ENCODE measurements at regions not wholly inside any gene's neighbourhood (a gene's known extent, or its start where the extent isn't known, plus 50 kb on each side); places are given as distances from the start of the nearest gene placed in this dataset.

DNA sequence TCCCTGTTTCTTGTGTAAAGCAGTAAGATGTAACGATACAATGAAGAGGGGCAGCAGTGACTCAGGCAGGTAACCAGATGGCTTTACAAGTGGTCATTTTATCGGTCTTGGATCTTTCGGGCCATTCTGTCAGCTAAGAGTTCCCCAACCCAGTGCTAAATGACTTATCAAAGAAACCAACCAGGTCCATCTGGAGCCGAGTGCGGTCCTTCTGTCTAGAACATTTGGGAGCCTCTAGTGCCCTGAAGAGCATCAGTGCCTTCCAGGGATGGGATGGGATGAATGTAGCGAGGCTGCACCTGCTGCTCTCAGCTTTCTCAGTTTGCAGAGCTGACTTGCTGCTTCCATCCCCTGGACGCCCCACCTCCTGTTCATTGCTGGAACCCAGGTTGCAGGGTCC is 131.7 kb upstream of the AGBL1 start:
- Histone ChIP-seq H3K36me3 (ENCODE audit: control insufficient read depth, low read depth, low read length) (no peaks in the 10 kb centered on the region), H3K27me3 (ENCODE audit: control insufficient read depth, insufficient read depth, low read length) (no peaks in the 10 kb centered on the region), H3K27ac (ENCODE audit: low read length) (no peak overlapping the region), H3K4me3 (ENCODE audit: low read length) (no peak overlapping the region), H3K9me3 (ENCODE audit: control insufficient read depth, low read depth, low read length) (no peaks in the 10 kb centered on the region), H3K9ac (ENCODE audit: low read length) (no peak overlapping the region), H3K4me1 (ENCODE audit: control insufficient read depth, low read depth, low read length) (no peaks in the 10 kb centered on the region)

DNA sequence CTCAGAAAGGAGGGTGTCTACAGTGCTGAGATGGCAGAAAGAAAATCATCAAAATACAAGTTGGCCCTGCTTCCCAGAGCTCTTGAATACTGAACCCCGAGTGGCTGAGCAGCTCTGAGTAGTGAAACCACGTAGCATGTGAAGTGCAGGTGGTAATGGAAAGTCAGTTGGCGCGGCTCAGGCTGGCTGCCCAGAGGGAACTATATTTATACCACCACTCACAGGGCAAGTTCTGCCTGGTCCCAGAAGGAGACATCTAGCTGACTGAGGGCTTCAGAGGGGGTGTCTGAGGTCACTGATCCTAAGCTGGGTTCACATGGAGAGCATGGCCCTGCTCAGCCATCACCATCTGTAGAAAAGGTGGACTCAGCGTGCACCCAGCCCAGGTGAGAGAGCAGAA is 129.6 kb upstream of the AGBL1 start:
- H3K4me1 ChIP-seq (ENCODE audit: control insufficient read depth, low read depth, low read length): no peaks in the 10 kb centered on the region
- no peak overlapping the region for H3K27ac ChIP-seq (ENCODE audit: low read length)
- H3K9me3 ChIP-seq (ENCODE audit: control insufficient read depth, low read depth, low read length): no peaks in the 10 kb centered on the region
- no peaks in the 10 kb centered on the region for H3K36me3 ChIP-seq (ENCODE audit: control insufficient read depth, low read depth, low read length)
- H3K27me3 ChIP-seq (ENCODE audit: control insufficient read depth, insufficient read depth, low read length): no peaks in the 10 kb centered on the region
- H3K4me3 ChIP-seq (ENCODE audit: low read length): no peak overlapping the region
- no peak overlapping the region for H3K9ac ChIP-seq (ENCODE audit: low read length)

DNA sequence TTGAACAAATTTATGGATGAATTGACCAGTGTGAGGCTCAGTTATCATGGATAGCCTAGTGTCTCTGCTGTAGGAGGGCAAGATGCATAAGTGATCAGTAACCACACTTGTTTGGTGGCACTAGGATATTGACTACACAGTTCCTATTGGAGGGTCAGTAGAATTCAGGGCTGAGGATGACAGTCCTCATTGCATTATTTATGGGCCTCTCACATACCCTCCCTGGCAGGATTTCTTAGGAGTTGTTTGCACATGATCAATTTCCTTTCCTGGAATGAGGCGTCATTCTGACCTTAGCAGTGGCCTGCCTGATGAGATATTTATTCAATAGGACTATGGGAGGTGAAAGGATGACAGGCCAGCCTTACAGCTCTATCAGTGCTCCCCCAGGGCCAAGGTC is 125.1 kb upstream of the AGBL1 start:
- Histone ChIP-seq H3K36me3 (ENCODE audit: control insufficient read depth, low read depth, low read length) (no peaks in the 10 kb centered on the region), H3K4me3 (ENCODE audit: low read length) (no peak overlapping the region), H3K4me1 (ENCODE audit: control insufficient read depth, low read depth, low read length) (no peaks in the 10 kb centered on the region), H3K27ac (ENCODE audit: low read length) (no peak overlapping the region), H3K9me3 (ENCODE audit: control insufficient read depth, low read depth, low read length) (no peaks in the 10 kb centered on the region), H3K27me3 (ENCODE audit: control insufficient read depth, insufficient read depth, low read length) (no peaks in the 10 kb centered on the region), H3K9ac (ENCODE audit: low read length) (no peak overlapping the region)

DNA sequence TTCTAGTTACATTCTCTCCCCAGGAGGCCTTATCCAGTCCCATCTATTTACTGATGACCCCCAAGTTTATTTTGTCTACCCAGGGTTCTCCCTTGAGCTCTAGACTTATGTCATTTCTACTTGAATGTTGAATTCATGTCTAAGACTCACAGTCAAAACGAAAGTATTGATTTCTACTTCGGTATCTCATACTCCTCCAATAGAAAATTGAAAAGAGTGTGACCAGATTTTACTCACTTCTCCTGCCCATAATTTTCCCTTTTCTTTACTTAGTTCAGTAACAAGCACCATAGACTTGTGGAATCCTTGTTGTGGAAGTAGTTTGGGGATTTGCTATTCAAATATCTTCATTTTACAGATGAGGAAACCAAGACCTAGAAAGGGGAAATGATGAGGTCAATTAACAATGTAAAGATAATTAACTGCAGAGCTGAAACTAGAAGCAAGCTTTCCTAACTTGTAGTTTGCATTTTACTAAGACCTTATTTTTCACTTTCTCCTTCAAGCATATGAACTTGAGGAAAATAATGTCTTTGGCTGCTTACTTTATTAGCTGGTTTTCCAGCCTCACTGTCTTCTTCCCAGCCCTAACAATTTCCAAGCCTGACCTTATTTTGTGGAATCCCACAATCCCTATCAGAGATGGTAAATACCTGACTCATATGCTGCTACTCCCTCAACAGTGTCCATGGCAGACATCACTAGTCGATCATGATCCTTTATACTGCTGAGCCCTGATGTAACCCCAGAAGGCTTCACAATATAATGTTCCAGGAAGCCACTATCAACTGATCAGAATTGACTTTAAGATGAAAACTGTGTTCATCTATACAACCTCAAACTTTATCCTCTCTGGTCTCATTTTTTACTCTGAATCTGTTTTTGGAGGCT is 123.9 kb upstream of the AGBL1 start:
- Histone ChIP-seq H3K4me3 (ENCODE audit: low read length) (no peak overlapping the region), H3K9ac (ENCODE audit: low read length) (no peak overlapping the region), H3K27me3 (ENCODE audit: control insufficient read depth, insufficient read depth, low read length) (no peaks in the 10 kb centered on the region), H3K27ac (ENCODE audit: low read length) (no peak overlapping the region), H3K9me3 (ENCODE audit: control insufficient read depth, low read depth, low read length) (no peaks in the 10 kb centered on the region), H3K4me1 (ENCODE audit: control insufficient read depth, low read depth, low read length) (no peaks in the 10 kb centered on the region), H3K36me3 (ENCODE audit: control insufficient read depth, low read depth, low read length) (no peaks in the 10 kb centered on the region)

DNA sequence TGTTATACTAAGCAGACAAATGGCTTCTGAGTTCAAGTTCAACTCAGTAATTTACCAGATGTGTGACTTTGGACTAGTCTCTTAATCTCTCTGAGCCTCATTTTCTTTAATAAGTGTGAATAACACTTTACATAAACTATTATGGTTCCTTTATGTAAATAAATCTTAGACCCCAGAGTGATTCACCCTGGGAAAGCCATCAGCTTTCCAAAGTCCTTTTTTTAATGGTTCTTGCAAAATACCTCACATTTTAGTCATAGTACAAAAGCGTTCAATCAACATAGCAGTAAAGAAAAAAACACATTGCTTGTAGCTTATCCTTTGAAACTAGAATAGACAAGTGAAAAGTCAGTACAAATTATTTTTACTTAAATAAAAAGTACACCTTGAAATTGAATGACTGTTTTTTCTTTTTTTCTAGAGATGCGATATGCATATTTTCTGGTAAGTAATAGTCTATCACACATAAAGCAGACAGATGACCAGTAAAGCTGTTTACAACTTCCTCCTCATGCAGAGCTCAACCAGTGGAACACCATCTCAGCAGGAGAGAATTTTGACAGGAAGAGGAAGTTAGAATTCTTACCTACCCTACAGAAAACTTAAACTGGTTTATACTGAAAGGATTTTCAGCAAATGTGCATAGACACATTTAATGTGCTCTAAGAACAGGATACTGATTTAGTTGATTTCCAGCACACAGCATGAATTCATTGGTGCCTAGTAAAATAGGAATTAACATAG is 123.0 kb upstream of the AGBL1 start:
- H3K9me3 ChIP-seq (ENCODE audit: control insufficient read depth, low read depth, low read length): no peaks in the 10 kb centered on the region
- H3K4me3 ChIP-seq (ENCODE audit: low read length): no peak overlapping the region
- H3K4me1 ChIP-seq (ENCODE audit: control insufficient read depth, low read depth, low read length): no peaks in the 10 kb centered on the region
- H3K36me3 ChIP-seq (ENCODE audit: control insufficient read depth, low read depth, low read length): no peaks in the 10 kb centered on the region
- H3K27me3 ChIP-seq (ENCODE audit: control insufficient read depth, insufficient read depth, low read length): no peaks in the 10 kb centered on the region
- H3K27ac ChIP-seq (ENCODE audit: low read length): no peak overlapping the region
- no peak overlapping the region for H3K9ac ChIP-seq (ENCODE audit: low read length)

DNA sequence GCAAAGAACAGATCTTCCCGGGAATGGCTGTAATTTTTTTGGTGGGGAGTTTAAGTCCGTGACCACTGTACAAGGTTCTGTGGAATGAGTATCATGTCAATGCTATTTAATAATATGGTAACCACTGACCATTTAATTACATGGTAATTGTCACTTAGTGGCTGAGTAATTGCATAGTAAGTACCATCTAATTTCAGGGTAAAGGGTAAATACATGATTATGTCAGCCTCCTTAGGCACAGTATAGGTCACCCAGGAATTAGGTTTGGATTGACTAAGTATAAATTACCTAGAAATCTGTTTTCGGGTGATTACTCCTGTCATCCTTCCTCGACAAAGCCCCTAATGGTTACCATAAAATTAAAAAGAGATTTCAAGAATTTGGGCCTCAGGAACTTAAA is 120.1 kb upstream of the AGBL1 start:
- Histone ChIP-seq H3K4me1 (ENCODE audit: control insufficient read depth, low read depth, low read length) (no peaks in the 10 kb centered on the region), H3K27me3 (ENCODE audit: control insufficient read depth, insufficient read depth, low read length) (no peaks in the 10 kb centered on the region), H3K9me3 (ENCODE audit: control insufficient read depth, low read depth, low read length) (no peaks in the 10 kb centered on the region), H3K4me3 (ENCODE audit: low read length) (no peak overlapping the region), H3K36me3 (ENCODE audit: control insufficient read depth, low read depth, low read length) (no peaks in the 10 kb centered on the region), H3K9ac (ENCODE audit: low read length) (no peak overlapping the region), H3K27ac (ENCODE audit: low read length) (no peak overlapping the region)

DNA sequence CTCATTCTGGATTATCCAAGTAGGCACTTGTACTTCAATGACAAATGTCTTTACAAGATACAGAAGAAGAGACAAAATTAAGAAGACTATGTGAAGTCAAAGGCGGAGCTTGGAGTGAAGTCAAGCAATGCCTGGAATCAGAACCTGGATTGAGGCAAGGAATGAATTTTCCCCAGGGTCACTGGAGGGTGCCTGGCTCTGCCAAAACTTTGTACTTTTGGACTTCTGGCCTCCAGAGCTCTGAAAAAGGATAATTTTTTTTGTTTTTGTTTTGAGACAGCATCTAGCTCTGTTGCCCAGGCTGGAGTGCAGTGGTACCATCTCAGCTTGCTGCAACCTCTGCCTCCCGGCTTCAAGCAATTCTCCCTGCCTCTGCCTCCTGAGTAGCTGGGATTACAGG is 119.3 kb upstream of the AGBL1 start:
- no peaks in the 10 kb centered on the region for H3K9me3 ChIP-seq (ENCODE audit: control insufficient read depth, low read depth, low read length)
- H3K4me3 ChIP-seq (ENCODE audit: low read length): no peak overlapping the region
- H3K27ac ChIP-seq (ENCODE audit: low read length): no peak overlapping the region
- no peaks in the 10 kb centered on the region for H3K4me1 ChIP-seq (ENCODE audit: control insufficient read depth, low read depth, low read length)
- no peak overlapping the region for H3K9ac ChIP-seq (ENCODE audit: low read length)
- no peaks in the 10 kb centered on the region for H3K27me3 ChIP-seq (ENCODE audit: control insufficient read depth, insufficient read depth, low read length)
- H3K36me3 ChIP-seq (ENCODE audit: control insufficient read depth, low read depth, low read length): no peaks in the 10 kb centered on the region

DNA sequence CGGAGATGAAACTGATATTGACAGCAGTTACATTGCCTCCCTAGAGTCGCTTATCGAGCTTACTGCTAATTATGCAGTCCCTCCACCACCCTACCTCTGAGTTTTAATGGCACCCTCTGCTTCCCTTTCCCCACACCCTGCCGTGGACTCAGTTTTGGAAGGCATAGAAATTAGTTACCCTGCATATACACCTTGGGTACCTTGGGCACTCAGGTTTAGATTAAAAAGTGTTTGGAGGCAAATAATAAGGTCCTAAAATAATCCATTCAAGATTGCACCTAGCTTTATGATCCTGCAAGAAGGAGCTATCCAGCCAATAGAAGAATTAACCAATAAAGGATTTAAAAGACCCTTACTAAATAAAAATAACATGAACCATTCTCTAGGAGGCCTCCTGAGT is 117.8 kb upstream of the AGBL1 start:
- Histone ChIP-seq H3K9ac (ENCODE audit: low read length) (no peak overlapping the region), H3K27ac (ENCODE audit: low read length) (no peak overlapping the region), H3K36me3 (ENCODE audit: control insufficient read depth, low read depth, low read length) (no peaks in the 10 kb centered on the region), H3K4me1 (ENCODE audit: control insufficient read depth, low read depth, low read length) (no peaks in the 10 kb centered on the region), H3K4me3 (ENCODE audit: low read length) (no peak overlapping the region), H3K27me3 (ENCODE audit: control insufficient read depth, insufficient read depth, low read length) (no peaks in the 10 kb centered on the region), H3K9me3 (ENCODE audit: control insufficient read depth, low read depth, low read length) (no peaks in the 10 kb centered on the region)

DNA sequence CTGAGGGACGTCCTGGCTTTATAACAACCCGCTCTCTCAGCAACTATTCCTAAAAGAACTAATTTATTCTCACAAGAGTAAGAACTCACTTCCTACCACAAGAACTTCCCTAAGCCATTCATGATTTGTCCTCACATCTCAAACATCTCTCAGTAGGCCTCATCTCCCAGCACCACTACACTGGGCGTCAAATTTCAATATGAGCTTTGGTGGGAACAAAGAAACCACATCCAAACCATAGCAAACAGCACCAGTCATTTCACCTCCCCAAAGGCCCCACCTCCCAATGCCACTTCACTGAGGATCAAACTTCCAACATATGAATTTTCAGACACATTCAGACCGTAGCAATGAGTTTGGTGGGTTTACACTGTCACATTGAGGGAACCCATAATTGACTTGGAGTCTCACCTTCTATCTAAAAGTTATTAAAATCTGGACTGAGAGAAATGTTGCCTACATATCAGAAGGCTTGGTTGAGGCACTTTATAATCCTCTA is 116.4 kb upstream of the AGBL1 start:
- Histone ChIP-seq H3K9ac (ENCODE audit: low read length) (no peak overlapping the region), H3K9me3 (ENCODE audit: control insufficient read depth, low read depth, low read length) (no peaks in the 10 kb centered on the region), H3K27me3 (ENCODE audit: control insufficient read depth, insufficient read depth, low read length) (no peaks in the 10 kb centered on the region), H3K27ac (ENCODE audit: low read length) (no peak overlapping the region), H3K4me3 (ENCODE audit: low read length) (no peak overlapping the region), H3K36me3 (ENCODE audit: control insufficient read depth, low read depth, low read length) (no peaks in the 10 kb centered on the region), H3K4me1 (ENCODE audit: control insufficient read depth, low read depth, low read length) (no peaks in the 10 kb centered on the region)

DNA sequence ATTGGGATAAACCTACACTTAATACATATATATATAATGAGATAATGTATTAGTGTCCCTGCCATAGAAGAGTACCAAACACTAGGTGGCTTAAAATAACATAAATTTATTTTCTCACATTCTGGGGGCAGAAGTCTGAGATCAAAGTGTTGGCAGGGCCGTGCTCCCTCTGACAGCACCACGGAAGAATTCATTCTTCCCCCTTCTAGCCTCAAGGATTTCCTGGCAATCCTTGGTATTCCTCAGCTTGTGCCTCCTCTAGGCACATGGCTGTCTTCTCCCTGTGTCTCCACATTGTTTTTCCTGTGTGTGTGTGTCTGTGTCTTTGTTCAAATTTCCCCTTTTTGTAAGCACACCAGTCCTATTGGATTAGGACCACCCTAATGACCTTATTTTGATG is 115.2 kb upstream of the AGBL1 start:
- Histone ChIP-seq H3K4me3 (ENCODE audit: low read length) (no peak overlapping the region), H3K9me3 (ENCODE audit: control insufficient read depth, low read depth, low read length) (no peaks in the 10 kb centered on the region), H3K4me1 (ENCODE audit: control insufficient read depth, low read depth, low read length) (no peaks in the 10 kb centered on the region), H3K27me3 (ENCODE audit: control insufficient read depth, insufficient read depth, low read length) (no peaks in the 10 kb centered on the region), H3K36me3 (ENCODE audit: control insufficient read depth, low read depth, low read length) (no peaks in the 10 kb centered on the region), H3K9ac (ENCODE audit: low read length) (no peak overlapping the region), H3K27ac (ENCODE audit: low read length) (no peak overlapping the region)

DNA sequence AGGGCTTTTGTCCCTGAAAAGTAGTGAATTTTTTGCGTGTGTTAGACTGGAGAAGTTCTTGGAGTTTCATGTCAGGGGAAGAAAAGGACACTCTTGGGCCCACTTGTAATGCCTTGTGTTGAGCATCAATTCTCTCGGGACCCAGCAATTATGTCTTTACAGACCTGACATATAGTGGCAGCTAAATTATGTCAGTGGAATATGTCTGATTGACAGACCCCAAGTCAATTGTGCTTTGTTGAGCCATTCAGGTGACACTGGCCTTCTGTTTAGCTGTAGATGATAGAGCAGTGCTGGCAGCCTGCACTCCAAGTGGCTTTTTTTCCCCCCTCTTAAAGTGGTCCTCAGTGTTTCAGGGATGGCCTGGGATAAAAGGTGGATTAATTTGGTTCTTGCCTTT is 112.1 kb upstream of the AGBL1 start:
- Histone ChIP-seq H3K36me3 (ENCODE audit: control insufficient read depth, low read depth, low read length) (no peaks in the 10 kb centered on the region), H3K4me3 (ENCODE audit: low read length) (no peak overlapping the region), H3K9me3 (ENCODE audit: control insufficient read depth, low read depth, low read length) (no peaks in the 10 kb centered on the region), H3K27me3 (ENCODE audit: control insufficient read depth, insufficient read depth, low read length) (no peaks in the 10 kb centered on the region), H3K27ac (ENCODE audit: low read length) (no peak overlapping the region), H3K4me1 (ENCODE audit: control insufficient read depth, low read depth, low read length) (no peaks in the 10 kb centered on the region), H3K9ac (ENCODE audit: low read length) (no peak overlapping the region)

Measured in iPS-18a (cell line).